CD8-positive, alpha-beta memory T cell (primary cell): ENCODE measurements at regions not wholly inside any gene's neighbourhood (a gene's known extent, or its start where the extent isn't known, plus 50 kb on each side); places are given as distances from the start of the nearest gene placed in this dataset.

ENCODE experiments used
- CTCF ChIA-PET: fragments of 350-600 bp; sonication (Branson Sonifier 250); formaldehyde crosslinking; loops from one replicate; lab custom pipeline; 2021; ENCODE audit warnings: antibody characterized with exemption; lab: Charles Lee
- POLR2A ChIA-PET: fragments of 350-600 bp; sonication (Branson Sonifier 250); formaldehyde crosslinking; loops from one replicate; lab custom pipeline; 2021; ENCODE audit warnings: antibody characterized with exemption; lab: Charles Lee
- DNase-seq, 5 donors: peaks; one replicate each; pipeline versions ENCODE4 v3.0.0 to v3.0.0-alpha.2; 2020 to 2022; ENCODE audit warnings: mixed read lengths in 1 of 5
- H3K27ac ChIP-seq: one replicate; pipeline ENCODE4 v1.7.0; 2013; ENCODE audit warnings: low read depth, mild to moderate bottlenecking, low read length, moderate library complexity
- H3K27me3 ChIP-seq: 2 replicates; pipeline ENCODE4 v1.7.0; 2013; ENCODE audit warnings: low read length, mild to moderate bottlenecking; ENCODE audit not compliant: insufficient read depth, poor library complexity, severe bottlenecking
- H3K36me3 ChIP-seq: 2 replicates; pipeline ENCODE4 v1.7.0; 2013; ENCODE audit warnings: mild to moderate bottlenecking, low read length, moderate library complexity; ENCODE audit not compliant: insufficient read depth
- H3K4me1 ChIP-seq: 2 replicates; pipeline ENCODE4 v1.7.0; 2013; ENCODE audit warnings: mild to moderate bottlenecking, low read length, moderate library complexity; ENCODE audit not compliant: insufficient read depth
- H3K4me3 ChIP-seq: 2 replicates; pipeline ENCODE4 v1.7.0; 2013; ENCODE audit warnings: mild to moderate bottlenecking, low read length
- H3K9me3 ChIP-seq: 2 replicates; pipeline ENCODE4 v1.7.0; 2013; ENCODE audit warnings: mild to moderate bottlenecking, low read length
- H3K27ac Mint-ChIP-seq, 8 donors: one replicate each; pipeline ENCODE4 v1.8.0; 2020 to 2021; ENCODE audit warnings: mixed read lengths in 8 of 8, mild to moderate bottlenecking in 6 of 8, inconsistent platforms in 3 of 8, moderate library complexity in 3 of 8
- H3K27me3 Mint-ChIP-seq, 2 donors: one replicate each; pipeline ENCODE4 v1.8.0; 2020 to 2021; ENCODE audit warnings: mixed read lengths in 2 of 2, mild to moderate bottlenecking in 1 of 2, moderate library complexity in 1 of 2
- H3K36me3 Mint-ChIP-seq, 3 donors: one replicate each; pipeline ENCODE4 v1.8.0; 2020 to 2021; ENCODE audit warnings: mixed read lengths in 3 of 3, inconsistent platforms in 1 of 3, mild to moderate bottlenecking in 1 of 3
- H3K4me1 Mint-ChIP-seq, 3 donors: one replicate each; pipeline ENCODE4 v1.8.0; 2020 to 2021; ENCODE audit warnings: mixed read lengths in 3 of 3, inconsistent platforms in 1 of 3, mild to moderate bottlenecking in 1 of 3
- H3K4me3 Mint-ChIP-seq, 7 donors: one replicate each; pipeline ENCODE4 v1.8.0; 2020 to 2021; ENCODE audit warnings: mixed read lengths in 7 of 7, mild to moderate bottlenecking in 6 of 7, moderate library complexity in 4 of 7, inconsistent platforms in 2 of 7
- H3K9me3 Mint-ChIP-seq, 5 donors: one replicate each; pipeline ENCODE4 v1.8.0; 2020 to 2022; ENCODE audit warnings: mixed read lengths in 5 of 5, mild to moderate bottlenecking in 3 of 5, moderate library complexity in 2 of 5, inconsistent platforms in 1 of 5

DNA sequence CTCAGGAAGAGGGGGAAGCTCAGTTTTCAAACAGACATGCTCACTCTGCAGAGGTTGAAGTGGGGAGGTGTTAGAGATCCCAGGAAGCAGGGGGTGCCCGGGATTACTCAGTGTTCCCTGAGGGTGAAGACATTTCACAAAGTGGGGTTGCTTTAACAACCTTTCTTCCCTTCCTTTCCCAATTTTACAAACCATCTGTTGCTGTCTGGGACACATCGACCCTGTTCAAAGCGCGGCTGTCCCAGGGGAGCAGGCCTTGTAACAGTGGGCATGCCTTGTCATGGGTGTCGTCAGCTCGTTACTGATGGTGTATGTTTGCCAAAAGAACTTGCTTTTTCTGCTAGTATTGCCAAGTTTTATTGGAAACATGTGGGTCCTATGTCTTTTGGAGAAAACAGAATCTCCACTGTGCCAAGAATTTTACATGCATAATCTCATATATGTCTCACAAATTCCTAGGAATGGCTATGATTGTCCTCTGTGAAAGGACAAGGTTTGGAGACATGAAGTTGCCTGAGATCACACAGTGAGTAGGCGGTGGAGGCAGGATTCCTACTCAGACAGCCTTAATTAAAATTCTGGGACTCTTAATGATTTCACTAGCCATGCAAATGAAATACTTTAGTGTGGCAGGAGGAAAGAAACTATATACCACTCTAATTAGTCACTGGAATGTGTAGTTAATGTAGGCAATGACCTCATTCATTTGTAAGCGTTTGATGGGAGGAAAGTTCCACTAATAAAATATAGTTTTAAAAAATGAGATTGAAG, 198.9 kb downstream of the NXNL2 start:
- Mint-ChIP-seq H3K36me3 (no peaks in the 10 kb centered on the region), H3K9me3 (peaks cover 0 to 2% (median 0%) of the 10 kb centered on the region in 5 donors), H3K4me1 (no peaks in the 10 kb centered on the region), H3K27ac (no peak overlapping the region), H3K4me3 (no peak overlapping the region), H3K27me3 (peaks cover 6% of the 10 kb centered on the region in 2 donors)
- no peaks in the 10 kb centered on the region for H3K27me3 ChIP-seq
- no peak for DNase-seq
- ChIA-PET POLR2A (no interaction called here), CTCF (no interaction called here)
- no peak overlapping the region for H3K4me3 ChIP-seq
- H3K4me1 ChIP-seq = no peaks in the 10 kb centered on the region
- no peaks in the 10 kb centered on the region for H3K36me3 ChIP-seq
- H3K27ac ChIP-seq = no peak overlapping the region
- H3K9me3 ChIP-seq = no peaks in the 10 kb centered on the region

DNA sequence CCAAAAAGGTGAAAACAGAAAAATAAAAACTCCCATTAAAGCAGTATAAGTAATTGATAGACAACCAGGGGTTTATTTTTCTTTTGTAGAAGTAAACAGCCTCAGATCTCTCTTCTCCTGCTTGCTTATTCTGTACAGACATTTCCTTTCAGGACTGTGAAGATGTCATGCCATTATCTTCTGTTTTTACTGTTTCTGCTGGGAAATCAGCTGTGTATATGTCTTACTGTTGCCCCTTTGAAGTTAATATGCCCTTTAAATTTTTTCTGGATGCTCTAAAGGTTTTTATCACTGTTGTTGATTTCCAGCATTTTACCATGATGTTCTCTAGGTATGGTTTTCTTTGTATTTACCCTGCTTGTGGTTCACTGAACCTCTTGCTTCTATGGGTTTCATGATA, 199.5 kb downstream of the NXNL2 start:
- Histone ChIP-seq H3K36me3 (no peaks in the 10 kb centered on the region), H3K27ac (no peak overlapping the region), H3K4me1 (no peaks in the 10 kb centered on the region), H3K4me3 (no peak overlapping the region), H3K27me3 (no peaks in the 10 kb centered on the region), H3K9me3 (no peaks in the 10 kb centered on the region)
- H3K27me3 Mint-ChIP-seq = peaks cover 6 to 9% of the 10 kb centered on the region in 2 donors
- no peak overlapping the region for H3K4me3 Mint-ChIP-seq
- no peaks in the 10 kb centered on the region for H3K4me1 Mint-ChIP-seq
- POLR2A ChIA-PET = no interaction called here
- H3K9me3 Mint-ChIP-seq = peaks cover 0 to 2% (median 0%) of the 10 kb centered on the region in 5 donors
- H3K27ac Mint-ChIP-seq = no peak overlapping the region
- H3K36me3 Mint-ChIP-seq = no peaks in the 10 kb centered on the region
- CTCF ChIA-PET = no interaction called here
- DNase-seq = no peak

DNA sequence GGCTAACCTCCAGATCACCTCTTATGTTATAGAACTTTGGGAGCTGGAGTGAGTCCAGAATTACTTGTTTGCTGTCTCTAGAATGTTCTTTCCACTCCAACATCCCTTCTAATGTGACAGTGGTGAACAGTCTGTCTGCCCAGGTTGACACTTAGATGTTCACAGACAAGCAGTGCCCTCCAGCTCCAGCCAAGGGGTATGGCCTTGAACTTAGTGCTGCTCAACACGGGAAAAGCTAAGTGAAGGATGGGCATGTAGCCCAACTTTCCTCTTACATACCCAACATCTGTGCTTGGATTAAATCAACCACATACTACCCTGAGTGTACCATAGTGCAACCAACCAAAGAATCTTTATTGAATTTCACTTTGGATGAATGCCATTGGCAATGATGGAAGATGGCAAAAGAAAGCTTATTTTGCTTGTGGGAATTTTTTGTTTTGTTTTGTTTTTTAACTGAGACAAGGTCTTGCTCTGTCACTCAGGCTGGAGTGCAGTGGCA, 201.2 kb downstream of the NXNL2 start:
- Histone ChIP-seq H3K27me3 (no peaks in the 10 kb centered on the region), H3K27ac (no peak overlapping the region), H3K4me3 (no peak overlapping the region), H3K36me3 (no peaks in the 10 kb centered on the region), H3K4me1 (no peaks in the 10 kb centered on the region), H3K9me3 (no peaks in the 10 kb centered on the region)
- Mint-ChIP-seq H3K9me3 (peaks cover 0 to 2% (median 0%) of the 10 kb centered on the region in 5 donors), H3K4me1 (no peaks in the 10 kb centered on the region), H3K27ac (no peak overlapping the region), H3K4me3 (no peak overlapping the region), H3K36me3 (no peaks in the 10 kb centered on the region), H3K27me3 (peaks cover 6 to 17% of the 10 kb centered on the region in 2 donors)
- ChIA-PET POLR2A (no interaction called here), CTCF (no interaction called here)
- DNase-seq = no peak

DNA sequence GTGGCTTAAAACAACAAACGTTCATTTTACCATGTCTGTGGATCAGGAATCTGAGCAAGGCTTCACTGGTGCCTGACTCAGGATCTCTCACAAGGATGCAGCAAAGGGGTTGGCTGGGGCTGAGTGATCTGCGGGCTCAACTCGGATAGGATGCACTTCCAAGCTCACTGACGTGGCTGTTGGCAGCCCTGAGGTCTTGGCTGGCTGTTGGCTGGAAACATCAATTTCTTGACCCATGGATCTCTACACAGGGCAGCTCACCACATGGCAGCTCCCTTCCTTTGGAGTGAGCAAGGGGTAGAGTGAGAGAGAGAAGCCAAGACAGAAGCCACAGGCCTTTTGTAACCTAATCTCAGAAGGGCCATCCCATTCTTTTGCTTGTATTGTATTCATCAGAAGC, 202.1 kb downstream of the NXNL2 start:
- peaks cover 0 to under 1% (median 0%) of the 10 kb centered on the region in 5 donors for H3K9me3 Mint-ChIP-seq
- no peak overlapping the region for H3K4me3 Mint-ChIP-seq
- ChIA-PET POLR2A (no interaction called here), CTCF (no interaction called here)
- DNase-seq = no peak
- Histone ChIP-seq H3K27me3 (no peaks in the 10 kb centered on the region), H3K36me3 (no peaks in the 10 kb centered on the region), H3K4me3 (no peak overlapping the region), H3K4me1 (no peaks in the 10 kb centered on the region), H3K27ac (no peak overlapping the region), H3K9me3 (no peaks in the 10 kb centered on the region)
- no peaks in the 10 kb centered on the region for H3K36me3 Mint-ChIP-seq
- H3K27ac Mint-ChIP-seq = no peak overlapping the region
- H3K27me3 Mint-ChIP-seq = peaks cover 6 to 19% of the 10 kb centered on the region in 2 donors
- no peaks in the 10 kb centered on the region for H3K4me1 Mint-ChIP-seq

DNA sequence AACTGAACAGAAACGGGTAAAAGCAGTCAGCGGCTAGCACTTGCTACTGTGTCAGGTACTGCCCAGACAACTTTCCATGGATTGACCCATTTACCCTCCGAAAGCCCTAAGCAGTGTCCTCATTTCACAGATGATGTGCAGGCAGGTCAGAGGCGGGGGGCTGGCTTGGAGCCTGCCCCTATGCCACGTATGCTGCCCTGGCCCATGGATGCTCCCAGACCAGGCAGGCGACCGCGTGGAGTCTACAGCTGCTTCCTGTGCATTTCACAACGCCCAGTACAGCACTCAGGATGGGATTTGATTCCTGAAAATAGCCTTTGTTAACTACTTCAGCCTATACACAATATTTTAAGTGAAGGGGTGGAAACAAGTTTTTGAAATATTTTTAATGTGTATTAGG, 202.9 kb downstream of the NXNL2 start:
- CTCF ChIA-PET = no interaction called here
- POLR2A ChIA-PET = no interaction called here
- no peak overlapping the region for H3K27ac ChIP-seq

DNA sequence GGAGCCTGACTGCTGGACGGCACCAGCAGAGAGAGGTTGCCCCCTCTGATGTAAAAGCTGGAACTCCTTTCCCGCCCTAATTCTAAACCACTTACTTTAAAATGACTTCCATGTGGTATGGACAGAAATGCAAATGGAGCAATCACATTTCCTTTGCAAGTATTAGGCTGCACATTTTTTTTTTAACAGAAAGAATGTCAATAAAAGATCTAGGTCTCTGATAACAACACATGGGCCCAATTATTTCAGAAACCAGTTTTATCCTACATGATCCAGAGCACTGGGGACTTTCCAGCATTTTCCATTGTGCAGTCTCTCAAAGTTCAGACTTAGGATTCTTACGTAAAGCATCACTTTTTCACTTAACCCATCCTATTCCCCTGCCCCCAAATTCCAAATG, 203.7 kb downstream of the NXNL2 start:
- ChIA-PET POLR2A (no interaction called here), CTCF (no interaction called here)
- no peak overlapping the region for H3K27ac Mint-ChIP-seq
- no peaks in the 10 kb centered on the region for H3K9me3 Mint-ChIP-seq
- no peak overlapping the region for H3K4me3 Mint-ChIP-seq
- Histone ChIP-seq H3K36me3 (no peaks in the 10 kb centered on the region), H3K4me1 (no peaks in the 10 kb centered on the region), H3K27ac (no peak overlapping the region), H3K9me3 (no peaks in the 10 kb centered on the region), H3K27me3 (no peaks in the 10 kb centered on the region), H3K4me3 (no peak overlapping the region)
- H3K36me3 Mint-ChIP-seq = no peaks in the 10 kb centered on the region
- DNase-seq = no peak
- H3K4me1 Mint-ChIP-seq = no peaks in the 10 kb centered on the region
- H3K27me3 Mint-ChIP-seq = peaks cover 4 to 22% of the 10 kb centered on the region in 2 donors

More for the DNA sequence above, 202.9 kb downstream of the NXNL2 start:
- Histone ChIP-seq H3K27me3 (no peaks in the 10 kb centered on the region), H3K9me3 (no peaks in the 10 kb centered on the region), H3K4me1 (no peaks in the 10 kb centered on the region), H3K36me3 (no peaks in the 10 kb centered on the region), H3K4me3 (no peak overlapping the region)
- no peak for DNase-seq
- Mint-ChIP-seq H3K9me3 (no peaks in the 10 kb centered on the region), H3K4me1 (no peaks in the 10 kb centered on the region), H3K27ac (no peak overlapping the region), H3K27me3 (peaks cover 6 to 19% of the 10 kb centered on the region in 2 donors), H3K4me3 (no peak overlapping the region), H3K36me3 (no peaks in the 10 kb centered on the region)

DNA sequence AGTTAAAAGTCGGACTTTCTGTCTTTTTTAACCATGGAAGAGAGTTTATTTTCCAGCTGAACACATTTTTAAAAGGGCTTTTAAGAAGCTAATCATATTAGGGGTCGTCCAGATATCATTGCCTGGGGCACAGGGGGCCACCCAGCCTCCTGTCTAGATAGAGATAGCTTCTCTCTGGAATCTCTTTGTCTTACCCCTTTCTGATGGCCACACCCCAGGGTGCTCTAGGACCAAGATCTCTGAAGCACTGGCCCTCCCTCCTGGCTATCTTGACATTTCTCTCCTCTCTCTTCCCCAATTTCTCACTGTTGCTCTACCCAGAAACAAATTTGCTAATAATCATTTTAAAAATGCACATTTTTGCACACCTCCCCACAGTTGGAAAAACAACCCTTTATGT, 204.4 kb downstream of the NXNL2 start:
- POLR2A ChIA-PET = no interaction called here
- H3K36me3 Mint-ChIP-seq = no peaks in the 10 kb centered on the region

DNA sequence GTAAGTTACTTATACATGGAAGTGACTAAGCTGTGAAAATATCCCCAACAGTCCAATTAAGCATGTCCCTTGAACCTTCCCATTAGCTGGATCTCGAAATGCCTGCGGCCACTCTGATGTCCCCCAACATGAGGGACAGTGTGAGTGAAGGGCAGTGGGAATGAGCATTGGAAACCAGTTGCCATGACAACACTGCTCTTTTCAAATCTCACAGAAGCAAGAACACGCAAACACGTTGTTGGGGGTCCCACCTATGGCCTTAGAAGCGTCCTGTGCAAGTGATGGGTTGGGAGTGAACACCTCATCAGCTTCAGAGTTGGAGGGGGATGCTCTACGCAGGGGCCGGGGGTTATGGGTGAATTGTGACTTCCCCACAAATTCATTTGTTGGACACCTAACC, 205.9 kb downstream of the NXNL2 start:
- Histone ChIP-seq H3K27ac (no peak overlapping the region), H3K4me3 (no peak overlapping the region), H3K9me3 (no peaks in the 10 kb centered on the region), H3K4me1 (no peaks in the 10 kb centered on the region), H3K27me3 (no peaks in the 10 kb centered on the region), H3K36me3 (no peaks in the 10 kb centered on the region)
- no peak for DNase-seq
- POLR2A ChIA-PET = no interaction called here
- no peaks in the 10 kb centered on the region for H3K36me3 Mint-ChIP-seq
- no peak overlapping the region for H3K27ac Mint-ChIP-seq
- no peaks in the 10 kb centered on the region for H3K9me3 Mint-ChIP-seq
- H3K4me1 Mint-ChIP-seq = no peaks in the 10 kb centered on the region
- no peak overlapping the region for H3K4me3 Mint-ChIP-seq
- peaks cover 8 to 29% of the 10 kb centered on the region in 2 donors for H3K27me3 Mint-ChIP-seq
- CTCF ChIA-PET = no interaction called here

More for the DNA sequence above, 204.4 kb downstream of the NXNL2 start:
- Mint-ChIP-seq H3K27me3 (peaks cover 6 to 26% of the 10 kb centered on the region in 2 donors), H3K4me1 (no peaks in the 10 kb centered on the region), H3K4me3 (no peak overlapping the region), H3K9me3 (no peaks in the 10 kb centered on the region), H3K27ac (no peak overlapping the region)
- no peak for DNase-seq
- H3K4me3 ChIP-seq = no peak overlapping the region
- H3K4me1 ChIP-seq = no peaks in the 10 kb centered on the region
- no peaks in the 10 kb centered on the region for H3K9me3 ChIP-seq
- CTCF ChIA-PET = no interaction called here
- H3K36me3 ChIP-seq = no peaks in the 10 kb centered on the region
- no peak overlapping the region for H3K27ac ChIP-seq
- H3K27me3 ChIP-seq = no peaks in the 10 kb centered on the region
